ENCODE measurements at regions not wholly inside any gene's neighbourhood (a gene's known extent, or its start where the extent isn't known, plus 50 kb on each side); places are given as distances from the start of the nearest gene placed in this dataset.

DNA sequence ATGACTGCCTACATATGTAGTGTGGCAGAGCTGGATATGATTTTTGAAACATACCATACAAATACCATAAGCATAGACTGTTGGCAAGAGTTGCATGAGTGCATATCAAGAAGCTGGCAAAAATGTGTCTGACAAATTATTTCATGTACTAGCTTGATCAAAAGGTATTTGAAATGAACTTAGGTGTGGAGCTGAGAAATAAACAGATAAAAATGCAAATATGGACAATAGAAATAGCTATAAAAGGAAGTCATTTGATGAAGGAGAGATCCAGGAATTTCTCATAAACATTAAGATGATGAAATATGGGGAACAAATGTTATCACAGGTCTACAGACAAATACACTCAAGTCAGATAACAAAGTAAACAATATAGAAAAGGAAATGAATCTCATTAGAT lies 609.1 kb downstream of the PTPRC start:
- TF ChIP-seq POLR2AphosphoS5 (IDR thresholded peaks at IDR 0.05): no peak
- no peak for TF ChIP-seq EP300 (conservative IDR thresholded peaks at IDR 0.05; ENCODE audit: poor library complexity, severe bottlenecking)
- TF ChIP-seq CTCF (IDR thresholded peaks at IDR 0.05; ENCODE audit: poor library complexity, severe bottlenecking): no peak
- no peak for TF ChIP-seq RAD21 (conservative IDR thresholded peaks at IDR 0.05)
- TF ChIP-seq REST (IDR thresholded peaks at IDR 0.05; ENCODE audit: borderline replicate concordance): no peak
- no peak for TF ChIP-seq EZH2 (IDR thresholded peaks at IDR 0.05; ENCODE audit: borderline replicate concordance, insufficient read depth, low read length, poor library complexity, severe bottlenecking)
- TF ChIP-seq TAF1 (IDR thresholded peaks at IDR 0.05; ENCODE audit: low read depth): no peak
- TF ChIP-seq SMC3 (conservative IDR thresholded peaks at IDR 0.05; ENCODE audit: poor library complexity): no peak

Measured in neural cell (in vitro differentiated cells).